IMR-90 (cell line): ENCODE measurements at regions not wholly inside any gene's neighbourhood (a gene's known extent, or its start where the extent isn't known, plus 50 kb on each side); places are given as distances from the start of the nearest gene placed in this dataset.
A peak's percentile ranks its signal among the peaks of the same experiment; 100 is the strongest.

ENCODE experiments used
- ATAC-seq: fragments of 200-7000 bp; cut with Tn5 transposase; 2 replicates; pipeline ENCODE4 v1.9.1; 2020; ENCODE audit warnings: low read depth, mild to moderate bottlenecking, moderate library complexity
- BruUV-seq: library from RNA; stranded (reverse); fragments of 400-500 nt; replicated peaks from 2 replicates; lab custom pipeline; 2021; lab: Mats Ljungman, UMichigan
- CTCF ChIA-PET: fragments of 300-600 bp; formaldehyde crosslinking; extraction: SDS; loops from one replicate; lab custom pipeline; 2021; ENCODE audit warnings: antibody characterized with exemption; lab: Yijun Ruan, JAX
- POLR2A ChIA-PET: fragments of 300-600 bp; sonication (Branson Sonifier 250); formaldehyde crosslinking; loops from one replicate; lab custom pipeline; 2022; ENCODE audit warnings: antibody characterized with exemption; ENCODE audit not compliant: unreplicated experiment; lab: Charles Lee
- DNase-seq: peaks from one replicate; pipeline ENCODE4 v3.0.0; 2013
- H2AFZ ChIP-seq: replicated peaks from 2 replicates; pipeline ENCODE3; 2013; ENCODE audit warnings: low read length, mild to moderate bottlenecking; ENCODE audit not compliant: poor library complexity
- H2AK5ac ChIP-seq: 2 replicates; pipeline ENCODE4 v1.6.1; 2013; ENCODE audit warnings: low read depth, low read length, inconsistent platforms
- H2AK9ac ChIP-seq: replicated peaks from 2 replicates; pipeline ENCODE3; 2013; ENCODE audit warnings: mild to moderate bottlenecking, low read depth, low read length, moderate library complexity; ENCODE audit not compliant: poor library complexity
- H2BK120ac ChIP-seq: 2 replicates; pipeline ENCODE4 v1.6.1; 2013; ENCODE audit warnings: low read depth, low read length, inconsistent platforms
- H2BK15ac ChIP-seq: 3 replicates; pipeline ENCODE4 v1.6.1; 2013; ENCODE audit warnings: low read depth, low read length, inconsistent platforms
- H2BK20ac ChIP-seq: 2 replicates; pipeline ENCODE4 v1.6.1; 2013; ENCODE audit warnings: low read depth, mild to moderate bottlenecking, inconsistent platforms, low read length, moderate library complexity
- H2BK5ac ChIP-seq: 2 replicates; pipeline ENCODE4 v1.6.1; 2013; ENCODE audit warnings: mild to moderate bottlenecking, low read depth, low read length, inconsistent platforms; ENCODE audit not compliant: poor library complexity, severe bottlenecking
- H3K14ac ChIP-seq: replicated peaks from 2 replicates; pipeline ENCODE4 v1.6.1; 2013; ENCODE audit warnings: low read depth, low read length, inconsistent platforms
- H3K18ac ChIP-seq: 2 replicates; pipeline ENCODE4 v1.6.1; 2013; ENCODE audit warnings: low read depth, low read length, control low read depth
- H3K23ac ChIP-seq: 2 replicates; pipeline ENCODE4 v1.6.1; 2013; ENCODE audit warnings: low read depth, low read length, inconsistent platforms
- H3K27ac ChIP-seq: 2 replicates; pipeline ENCODE4 v1.5.1; 2013; ENCODE audit warnings: mild to moderate bottlenecking, control low read depth, low read length; ENCODE audit not compliant: insufficient read depth
- H3K27me3 ChIP-seq: 2 replicates; pipeline ENCODE4 v1.6.1; 2013; ENCODE audit warnings: low read length; ENCODE audit not compliant: control insufficient read depth, insufficient read depth
- H3K36me3 ChIP-seq: 2 replicates; pipeline ENCODE4 v1.6.1; 2013; ENCODE audit warnings: low read length, mixed read lengths; ENCODE audit not compliant: control insufficient read depth, insufficient read depth
- H3K4ac ChIP-seq: 2 replicates; pipeline ENCODE4 v1.6.1; 2013; ENCODE audit warnings: low read depth, low read length, inconsistent platforms
- H3K4me1 ChIP-seq: 2 replicates; pipeline ENCODE4 v1.6.1; 2013; ENCODE audit warnings: low read length, mixed read lengths; ENCODE audit not compliant: control insufficient read depth, insufficient read depth
- H3K4me2 ChIP-seq: 2 replicates; pipeline ENCODE4 v1.6.1; 2013; ENCODE audit warnings: low read depth, mild to moderate bottlenecking, control low read depth, low read length, moderate library complexity
- H3K4me3 ChIP-seq: 2 replicates; pipeline ENCODE4 v1.5.1; 2013; ENCODE audit warnings: low read depth, mild to moderate bottlenecking, control low read depth, low read length, moderate library complexity; ENCODE audit not compliant: insufficient read depth
- H3K56ac ChIP-seq: 2 replicates; pipeline ENCODE4 v1.6.1; 2013; ENCODE audit warnings: low read length, inconsistent platforms; ENCODE audit not compliant: insufficient read depth; ENCODE audit errors: extremely low read depth
- H3K79me1 ChIP-seq, 2 experiments: 2 replicates each; pipeline ENCODE4 v1.6.1; 2013; ENCODE audit warnings: low read length in 2 of 2, inconsistent platforms in 1 of 2, low read depth in 1 of 2
- H3K9ac ChIP-seq: 2 replicates; pipeline ENCODE4 v1.6.1; 2013; ENCODE audit warnings: low read depth, low read length, control low read depth
- H3K9me1 ChIP-seq: 2 replicates; pipeline ENCODE4 v1.6.1; 2013; ENCODE audit warnings: low read length, inconsistent platforms; ENCODE audit not compliant: insufficient read depth
- H3K9me3 ChIP-seq: 2 replicates; pipeline ENCODE4 v1.6.1; 2013; ENCODE audit warnings: low read length; ENCODE audit not compliant: control insufficient read depth, insufficient read depth
- H4K20me1 ChIP-seq: 2 replicates; pipeline ENCODE4 v1.6.1; 2013; ENCODE audit warnings: low read length, inconsistent platforms; ENCODE audit not compliant: insufficient read depth
- H4K5ac ChIP-seq: 2 replicates; pipeline ENCODE4 v1.6.1; 2013; ENCODE audit warnings: mild to moderate bottlenecking, low read depth, low read length, control low read depth
- H4K8ac ChIP-seq, 2 experiments: 2 replicates each; pipeline ENCODE4 v1.6.1; 2013; ENCODE audit warnings: low read depth in 2 of 2, low read length in 2 of 2, control low read depth in 1 of 2, inconsistent platforms in 1 of 2
- H4K91ac ChIP-seq: 2 replicates; pipeline ENCODE4 v1.6.1; 2013; ENCODE audit warnings: low read depth, low read length, inconsistent platforms; ENCODE audit not compliant: insufficient read depth
- BHLHE40 ChIP-seq: fragments of 150-350 bp; IDR thresholded peaks from 2 replicates; pipeline ENCODE4 v1.6.1; 2016; ENCODE audit warnings: mild to moderate bottlenecking, low read depth, low read length
- CEBPB ChIP-seq: IDR thresholded peaks from 2 replicates; pipeline ENCODE4 v1.6.1; 2012; ENCODE audit warnings: low read depth, low read length, improper control_type of control experiment
- CHD1 ChIP-seq: IDR thresholded peaks from 2 replicates; pipeline ENCODE4 v1.6.1; 2012; ENCODE audit warnings: low read depth, low read length, improper control_type of control experiment
- FOS ChIP-seq: fragments of 150-350 bp; IDR thresholded peaks from 2 replicates; pipeline ENCODE4 v1.6.1; 2016; ENCODE audit warnings: low read depth, low read length
- MAFK ChIP-seq: IDR thresholded peaks from 2 replicates; pipeline ENCODE4 v1.6.1; 2012; ENCODE audit warnings: low read depth, low read length, improper control_type of control experiment
- MAZ ChIP-seq: IDR thresholded peaks from 2 replicates; pipeline ENCODE4 v1.6.1; 2012; ENCODE audit warnings: low read depth, mild to moderate bottlenecking, low read length, improper control_type of control experiment, moderate library complexity, borderline replicate concordance
- MXI1 ChIP-seq: IDR thresholded peaks from 2 replicates; pipeline ENCODE4 v1.6.1; 2012; ENCODE audit warnings: low read depth, mild to moderate bottlenecking, low read length, moderate library complexity, borderline replicate concordance
- NFE2L2 ChIP-seq: fragments of 150-350 bp; IDR thresholded peaks from 2 replicates; pipeline ENCODE4 v1.6.1; 2016; ENCODE audit warnings: low read depth, mild to moderate bottlenecking, low read length
- POLR2A ChIP-seq: IDR thresholded peaks from 2 replicates; pipeline ENCODE4 v1.6.1; 2012; ENCODE audit warnings: mild to moderate bottlenecking, low read depth, low read length
- RAD21 ChIP-seq: IDR thresholded peaks from 2 replicates; pipeline ENCODE4 v1.6.1; 2012; ENCODE audit warnings: low read length, improper control_type of control experiment
- RCOR1 ChIP-seq: IDR thresholded peaks from 2 replicates; pipeline ENCODE4 v1.6.1; 2012; ENCODE audit warnings: mild to moderate bottlenecking, low read length, improper control_type of control experiment; ENCODE audit not compliant: insufficient replicate concordance
- RFX5 ChIP-seq: IDR thresholded peaks from 2 replicates; pipeline ENCODE4 v1.8.0; 2012; ENCODE audit warnings: low read depth, mild to moderate bottlenecking, low read length, moderate library complexity
- SMC3 ChIP-seq: fragments of 150-350 bp; IDR thresholded peaks from 2 replicates; pipeline ENCODE4 v1.6.1; 2016; ENCODE audit warnings: low read depth, mild to moderate bottlenecking, antibody characterized with exemption, low read length, moderate library complexity
- WGBS, 2 experiments: methylation state at CpG; one replicate each; pipeline versions ENCODE4 v1.1.5 to v1.1.7; 2013; ENCODE audit warnings: missing lambda C conversion rate in 2 of 2; ENCODE audit not compliant: insufficient read length in 1 of 2; ENCODE audit errors: extremely low coverage in 2 of 2; 5-methylcytosine and 5-hydroxymethylcytosine counted together
- dilution Hi-C: fragments of 300-500 bp; cut with HindIII; formaldehyde crosslinking; loops from one replicate; pipeline ENCODE4 v1.14.3; 2018; ENCODE audit warnings: low sequenced_read_pairs; ENCODE audit not compliant: unreplicated experiment
- in situ Hi-C: fragments of 300-500 bp; cut with MboI; formaldehyde crosslinking; loops from 3 replicates; pipeline ENCODE4 v1.14.3; 2019; ENCODE audit warnings: low sequenced_read_pairs, inconsistent platforms, mixed read lengths
- intact Hi-C: fragments of 100-400 bp; cut with micrococcal nuclease; formaldehyde crosslinking; loops from 2 replicates; pipeline ENCODE4 v1.10.0; 2022
- TF ChIP-seq, protein P1 (sequence below): fragments of 150-350 bp; IDR thresholded peaks from 2 replicates; pipeline ENCODE4 v1.6.1; 2017; ENCODE audit warnings: mild to moderate bottlenecking, antibody characterized with exemption, low read length, low read depth
- TF ChIP-seq, protein P2 (sequence below): conservative IDR thresholded peaks from 2 replicates; pipeline ENCODE4 v1.5.1; 2012; ENCODE audit warnings: mild to moderate bottlenecking, low read depth, low read length, improper control_type of control experiment
- TF ChIP-seq, protein P3 (sequence below): fragments of 150-350 bp; IDR thresholded peaks from 2 replicates; pipeline ENCODE4 v1.6.1; 2016; ENCODE audit warnings: low read depth, mild to moderate bottlenecking, low read length, moderate library complexity, borderline replicate concordance

DNA sequence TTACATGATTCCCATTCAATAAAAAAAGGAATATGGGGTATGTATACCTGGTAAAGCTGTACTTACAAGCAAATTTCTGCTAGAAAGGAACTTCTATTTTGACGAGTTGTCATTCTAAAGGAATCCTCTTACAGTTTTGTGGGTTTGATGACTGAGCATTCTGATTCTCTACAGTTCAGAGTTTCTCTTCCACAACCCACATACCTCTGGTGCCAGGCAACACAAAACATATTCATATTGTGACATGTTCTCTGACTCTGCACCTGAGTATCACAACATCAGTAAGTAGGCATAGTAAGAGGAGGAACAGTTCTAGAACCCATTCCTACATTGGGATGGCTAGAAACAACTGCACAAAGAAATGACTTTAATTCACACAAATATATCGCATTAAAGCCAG is 636.6 kb downstream of the MED13L start:
- no peak overlapping the region for H3K56ac ChIP-seq
- ChIA-PET CTCF (no interaction called here), POLR2A (no interaction called here)
- no peaks in the 10 kb centered on the region for H4K20me1 ChIP-seq
- WGBS, 2 experiments: no CpG with 5 or more reads among the region's 2 CpGs
- intact Hi-C loops (no loop called here), dilution Hi-C loops (no loop called here), in situ Hi-C loops (no loop called here)
- no peaks in the 10 kb centered on the region for H3K9me1 ChIP-seq
- TF ChIP-seq RAD21 (no peak), MAZ (no peak), MAFK (no peak), CHD1 (no peak), NFE2L2 (no peak), SMC3 (no peak), MXI1 (no peak), POLR2A (no peak), CEBPB (no peak), RFX5 (no peak), RCOR1 (no peak), FOS (no peak), BHLHE40 (no peak)
- TF ChIP-seq, protein P1, sequence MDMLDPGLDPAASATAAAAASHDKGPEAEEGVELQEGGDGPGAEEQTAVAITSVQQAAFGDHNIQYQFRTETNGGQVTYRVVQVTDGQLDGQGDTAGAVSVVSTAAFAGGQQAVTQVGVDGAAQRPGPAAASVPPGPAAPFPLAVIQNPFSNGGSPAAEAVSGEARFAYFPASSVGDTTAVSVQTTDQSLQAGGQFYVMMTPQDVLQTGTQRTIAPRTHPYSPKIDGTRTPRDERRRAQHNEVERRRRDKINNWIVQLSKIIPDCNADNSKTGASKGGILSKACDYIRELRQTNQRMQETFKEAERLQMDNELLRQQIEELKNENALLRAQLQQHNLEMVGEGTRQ: no peak
- TF ChIP-seq, protein P2, sequence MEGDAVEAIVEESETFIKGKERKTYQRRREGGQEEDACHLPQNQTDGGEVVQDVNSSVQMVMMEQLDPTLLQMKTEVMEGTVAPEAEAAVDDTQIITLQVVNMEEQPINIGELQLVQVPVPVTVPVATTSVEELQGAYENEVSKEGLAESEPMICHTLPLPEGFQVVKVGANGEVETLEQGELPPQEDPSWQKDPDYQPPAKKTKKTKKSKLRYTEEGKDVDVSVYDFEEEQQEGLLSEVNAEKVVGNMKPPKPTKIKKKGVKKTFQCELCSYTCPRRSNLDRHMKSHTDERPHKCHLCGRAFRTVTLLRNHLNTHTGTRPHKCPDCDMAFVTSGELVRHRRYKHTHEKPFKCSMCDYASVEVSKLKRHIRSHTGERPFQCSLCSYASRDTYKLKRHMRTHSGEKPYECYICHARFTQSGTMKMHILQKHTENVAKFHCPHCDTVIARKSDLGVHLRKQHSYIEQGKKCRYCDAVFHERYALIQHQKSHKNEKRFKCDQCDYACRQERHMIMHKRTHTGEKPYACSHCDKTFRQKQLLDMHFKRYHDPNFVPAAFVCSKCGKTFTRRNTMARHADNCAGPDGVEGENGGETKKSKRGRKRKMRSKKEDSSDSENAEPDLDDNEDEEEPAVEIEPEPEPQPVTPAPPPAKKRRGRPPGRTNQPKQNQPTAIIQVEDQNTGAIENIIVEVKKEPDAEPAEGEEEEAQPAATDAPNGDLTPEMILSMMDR: no peak
- TF ChIP-seq, protein P3, sequence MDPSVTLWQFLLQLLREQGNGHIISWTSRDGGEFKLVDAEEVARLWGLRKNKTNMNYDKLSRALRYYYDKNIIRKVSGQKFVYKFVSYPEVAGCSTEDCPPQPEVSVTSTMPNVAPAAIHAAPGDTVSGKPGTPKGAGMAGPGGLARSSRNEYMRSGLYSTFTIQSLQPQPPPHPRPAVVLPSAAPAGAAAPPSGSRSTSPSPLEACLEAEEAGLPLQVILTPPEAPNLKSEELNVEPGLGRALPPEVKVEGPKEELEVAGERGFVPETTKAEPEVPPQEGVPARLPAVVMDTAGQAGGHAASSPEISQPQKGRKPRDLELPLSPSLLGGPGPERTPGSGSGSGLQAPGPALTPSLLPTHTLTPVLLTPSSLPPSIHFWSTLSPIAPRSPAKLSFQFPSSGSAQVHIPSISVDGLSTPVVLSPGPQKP: no peak
- H3K4me3 ChIP-seq: no peak overlapping the region
- H3K4me2 ChIP-seq: no peak overlapping the region
- no peak overlapping the region for H3K27ac ChIP-seq
- H3K4me1 ChIP-seq: no peaks in the 10 kb centered on the region
- H3K23ac ChIP-seq: no peak overlapping the region
- H4K91ac ChIP-seq: no peak overlapping the region
- no peaks in the 10 kb centered on the region for H3K36me3 ChIP-seq
- H4K5ac ChIP-seq: no peak overlapping the region
- H3K4ac ChIP-seq: no peak overlapping the region
- H2BK5ac ChIP-seq: no peak overlapping the region
- H2AK5ac ChIP-seq: no peak overlapping the region
- no peak overlapping the region for H2AFZ ChIP-seq
- H2BK15ac ChIP-seq: no peak overlapping the region
- no peak overlapping the region for H3K14ac ChIP-seq
- H2BK120ac ChIP-seq: no peak overlapping the region
- no peaks in the 10 kb centered on the region; the same call in none of the 2 replicates for H3K27me3 ChIP-seq
- no peaks in the 10 kb centered on the region for H3K79me1 ChIP-seq
- no peak overlapping the region for H3K18ac ChIP-seq
- no TSS peak for BruUV-seq
- no peak overlapping the region for H2AK9ac ChIP-seq
- H3K9me3 ChIP-seq: no peaks in the 10 kb centered on the region
- DNase-seq (peak; percentile 17), ATAC-seq (no peak)
- no peak overlapping the region for H3K9ac ChIP-seq
- no peak overlapping the region for H2BK20ac ChIP-seq
- H4K8ac ChIP-seq: no peak overlapping the region
